SK-N-MC (cell line): ENCODE measurements at regions not wholly inside any gene's neighbourhood (a gene's known extent, or its start where the extent isn't known, plus 50 kb on each side); places are given as distances from the start of the nearest gene placed in this dataset.

ENCODE experiments used
- EZH2 ChIP-seq: fragments of 200-600 bp; sonication (generic); IDR thresholded peaks from one replicate; pipeline ENCODE4 v1.6.1; 2017; ENCODE audit warnings: antibody characterized with exemption
- FOXP2 ChIP-seq: optimal IDR thresholded peaks from 2 replicates; pipeline ENCODE3; 2011; ENCODE audit warnings: mild to moderate bottlenecking, moderate library complexity; ENCODE audit not compliant: insufficient read depth; ENCODE audit errors: extremely low read length, control extremely low read depth
- POLR2AphosphoS5 ChIP-seq: IDR thresholded peaks from 2 replicates; pipeline ENCODE4 v1.6.1; 2012; ENCODE audit warnings: mild to moderate bottlenecking, low read depth, low read length, borderline replicate concordance

GRCh38 chr2:9115229-9115628, 91.4 kb upstream of the ASAP2 start:
- TF ChIP-seq EZH2 (no peak), FOXP2 (no peak), POLR2AphosphoS5 (no peak)
